Left colon (tissue), 2 donors: ENCODE measurements at regions not wholly inside any gene's neighbourhood (a gene's known extent, or its start where the extent isn't known, plus 50 kb on each side); places are given as distances from the start of the nearest gene placed in this dataset.
"Not testable (repeated sequence)": the region's sequence is repeated elsewhere in the genome, so short reads cannot be mapped to it uniquely, and the experiment has no call there.

Source experiments
- ATAC-seq: fragments of 200-7000 bp; cut with Tn5 transposase; one replicate; pipeline ENCODE4 v1.9.1; 2020; ENCODE audit warnings: mild to moderate bottlenecking, moderate library complexity
- DNase-seq, 2 donors: peaks; one replicate each; pipeline ENCODE4 v3.0.0-alpha.2; 2020
- intact Hi-C, 2 donors: fragments of 100-400 bp; cut with DNase I in 1 of 2; cut with micrococcal nuclease in 1 of 2; formaldehyde crosslinking; loops; one replicate each; pipeline versions ENCODE4 v1.11.2 to v1.14.0; 2022; cut with DNase I, micrococcal nuclease
- donor health status: DM: no; HTN: no; CAD: no.
- donor health status: DM: yes; HTN: yes; CAD: no.

- intact Hi-C loops, result no loop called here
- DNase-seq, result no peak
- no peak for ATAC-seq
These were observed 140.6 kb downstream of the TMEM168 start for GRCh38 chr7:112649560-112649959.

DNA sequence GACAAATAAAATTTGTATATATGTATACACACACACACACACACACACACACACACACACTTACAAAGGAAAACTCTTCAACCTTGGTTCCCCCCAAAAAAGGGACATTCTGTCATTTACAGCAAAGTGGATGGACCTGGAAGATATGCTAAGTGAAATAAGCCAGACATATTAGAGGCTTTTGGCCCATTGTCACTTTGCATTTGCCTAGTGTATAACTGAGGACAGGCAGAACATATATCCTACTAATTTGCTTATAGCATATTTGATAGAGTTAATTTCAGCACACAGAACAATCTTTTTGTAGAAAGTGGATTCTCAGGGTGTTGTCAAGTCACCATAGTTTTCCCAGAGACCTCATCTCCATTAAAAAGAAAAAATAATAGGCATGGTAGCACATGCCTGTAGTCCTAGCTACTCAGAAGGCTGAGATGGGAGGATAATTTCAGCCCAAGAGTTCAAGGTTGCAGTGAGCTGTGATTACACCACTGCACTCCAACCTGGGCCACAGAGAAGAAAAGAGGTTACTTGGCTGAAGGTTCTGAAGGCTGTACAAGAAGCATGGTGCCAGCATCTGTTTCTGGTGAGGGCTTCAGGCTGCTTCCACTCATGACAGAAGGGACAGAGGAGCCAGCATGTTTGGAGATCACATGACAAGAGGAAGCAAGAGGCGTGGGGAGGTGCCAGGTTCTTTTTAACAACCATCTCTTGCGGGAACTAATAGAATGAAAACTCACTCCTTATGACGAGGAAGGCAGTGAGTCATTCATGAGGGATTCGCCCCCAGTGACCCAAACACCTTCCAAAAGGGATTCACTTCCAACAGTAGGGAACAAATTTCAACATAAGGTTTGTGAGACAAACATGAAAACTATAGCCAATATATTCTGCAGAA, 135.6 kb downstream of the TMEM168 start:
- ATAC-seq, result no peak
- intact Hi-C loops, result no loop called here

DNA sequence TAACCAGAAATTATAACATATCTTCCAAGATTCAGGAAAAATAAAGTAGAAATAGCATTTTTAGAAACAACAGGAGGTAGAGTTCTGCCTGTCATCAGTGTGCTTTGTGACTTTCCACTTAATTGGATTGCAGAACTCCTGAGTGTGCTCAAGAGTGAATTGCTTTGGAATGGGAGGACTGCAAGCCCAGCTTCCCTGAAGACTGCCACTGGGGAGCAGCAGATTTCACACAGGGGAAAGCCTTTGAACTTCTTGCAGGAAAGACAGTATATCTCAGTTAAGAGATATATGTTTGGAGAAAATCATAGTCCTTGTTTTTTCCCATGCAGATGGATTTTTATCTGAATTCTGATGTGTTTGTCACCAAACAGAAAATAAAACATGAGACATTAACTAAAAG, 124.5 kb downstream of the TMEM168 start:
- DNase-seq, result peak; percentile 31 to 38

More for the DNA sequence above, 135.6 kb downstream of the TMEM168 start:
- DNase-seq, result no peak

DNA sequence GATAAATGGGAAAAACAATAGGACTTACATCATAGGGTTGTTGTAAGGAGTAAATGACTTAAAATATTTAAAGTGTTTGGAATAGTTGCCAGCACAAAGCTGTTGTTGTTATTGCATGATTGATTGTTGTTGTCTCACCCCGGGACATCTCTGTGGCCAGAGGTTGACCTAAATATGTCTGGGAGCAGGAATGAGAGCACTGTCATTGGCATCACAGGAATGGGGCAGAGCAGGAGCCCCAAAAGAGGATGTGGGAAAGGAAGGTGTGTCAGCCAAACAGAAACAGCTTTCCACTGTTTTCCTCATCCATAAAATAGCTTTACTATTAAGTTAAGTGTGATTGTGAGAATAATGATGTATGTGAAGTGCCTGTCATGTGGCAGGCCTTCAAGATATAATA, 121.6 kb downstream of the TMEM168 start:
- intact Hi-C loops, result no loop called here
- DNase-seq (no peak), ATAC-seq (no peak)

More for the DNA sequence above, 124.5 kb downstream of the TMEM168 start:
- peak; percentile 99 for ATAC-seq
- intact Hi-C loops, result no loop called here

- no peak for ATAC-seq
- DNase-seq, result no peak
These were observed 120.9 kb downstream of the TMEM168 start for GRCh38 chr7:112669306-112669705.

GRCh38 chr7:112670193-112670592, 120.0 kb downstream of the TMEM168 start:
- ATAC-seq (no peak), DNase-seq (no peak)
- intact Hi-C loops, result no loop called here

More at GRCh38 chr7:112669306-112669705, 120.9 kb downstream of the TMEM168 start:
- intact Hi-C loops, result no loop called here

DNA sequence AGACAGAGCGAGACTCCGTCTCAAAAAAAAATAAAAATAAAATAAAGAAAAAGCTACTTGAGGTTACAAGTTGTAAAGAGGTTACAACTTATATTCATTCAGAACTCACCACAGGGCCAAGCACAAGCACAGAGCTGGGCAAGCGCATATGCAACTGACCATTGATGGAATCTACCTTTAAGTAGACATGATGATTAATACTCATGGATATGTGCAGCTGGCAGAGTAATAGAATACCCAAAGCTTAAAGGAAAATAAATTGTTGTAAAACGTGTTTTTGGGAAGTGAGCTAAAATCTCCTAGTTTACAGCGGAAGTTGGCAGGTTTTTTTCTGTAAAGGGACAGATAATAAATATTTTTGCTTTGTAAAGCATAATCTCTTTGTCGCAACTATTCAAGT, 111.6 kb downstream of the TMEM168 start:
- ATAC-seq (no peak), DNase-seq (no peak)
- intact Hi-C loops, result no loop called here

GRCh38 chr7:112689466-112690177, 100.6 kb downstream of the TMEM168 start:
- intact Hi-C loops, ATAC-seq, DNase-seq: not testable (repeated sequence)

DNA sequence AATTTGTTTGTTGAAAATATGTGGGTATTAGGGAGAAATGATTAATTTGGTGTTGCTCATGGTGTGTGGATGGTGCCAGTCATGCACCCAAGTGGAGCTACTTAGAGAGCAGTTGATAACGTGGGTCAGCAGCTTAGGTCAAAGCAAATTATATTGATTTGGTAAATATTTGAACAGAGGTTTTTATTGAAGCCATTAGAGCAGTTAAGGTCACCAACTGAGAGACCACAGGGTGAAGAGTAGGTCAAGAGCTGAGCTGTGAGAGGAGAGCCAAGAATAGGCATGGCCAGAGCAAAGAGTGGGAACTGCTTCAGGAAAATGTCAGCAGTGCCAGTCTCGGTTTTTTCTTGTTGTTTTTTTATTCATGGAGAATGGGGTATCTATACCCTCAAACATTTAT, 97.9 kb downstream of the TMEM168 start:
- intact Hi-C loops, result no loop called here
- ATAC-seq, result peak; percentile 27
- DNase-seq, result no peak

DNA sequence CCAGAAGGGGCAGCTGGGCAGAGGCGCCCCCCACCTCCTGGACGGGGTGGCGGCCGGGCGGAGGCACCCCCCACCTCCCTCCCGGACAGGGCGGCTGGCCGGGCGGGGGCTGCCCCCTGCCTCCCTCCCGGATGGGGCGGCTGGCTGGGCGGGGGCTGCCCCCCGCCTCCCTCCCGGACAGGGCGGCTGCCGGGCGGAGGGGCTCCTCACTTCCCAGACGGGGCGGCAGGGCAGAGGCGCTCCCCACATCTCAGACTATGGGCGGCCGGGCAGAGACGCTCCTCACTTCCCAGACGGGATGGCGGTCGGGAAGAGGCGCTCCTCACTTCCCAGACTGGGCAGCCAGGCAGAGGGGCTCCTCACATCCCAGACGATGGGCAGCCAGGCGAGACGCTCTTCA, 93.0 kb downstream of the TMEM168 start:
- intact Hi-C loops, DNase-seq, ATAC-seq: not testable (repeated sequence)

DNA sequence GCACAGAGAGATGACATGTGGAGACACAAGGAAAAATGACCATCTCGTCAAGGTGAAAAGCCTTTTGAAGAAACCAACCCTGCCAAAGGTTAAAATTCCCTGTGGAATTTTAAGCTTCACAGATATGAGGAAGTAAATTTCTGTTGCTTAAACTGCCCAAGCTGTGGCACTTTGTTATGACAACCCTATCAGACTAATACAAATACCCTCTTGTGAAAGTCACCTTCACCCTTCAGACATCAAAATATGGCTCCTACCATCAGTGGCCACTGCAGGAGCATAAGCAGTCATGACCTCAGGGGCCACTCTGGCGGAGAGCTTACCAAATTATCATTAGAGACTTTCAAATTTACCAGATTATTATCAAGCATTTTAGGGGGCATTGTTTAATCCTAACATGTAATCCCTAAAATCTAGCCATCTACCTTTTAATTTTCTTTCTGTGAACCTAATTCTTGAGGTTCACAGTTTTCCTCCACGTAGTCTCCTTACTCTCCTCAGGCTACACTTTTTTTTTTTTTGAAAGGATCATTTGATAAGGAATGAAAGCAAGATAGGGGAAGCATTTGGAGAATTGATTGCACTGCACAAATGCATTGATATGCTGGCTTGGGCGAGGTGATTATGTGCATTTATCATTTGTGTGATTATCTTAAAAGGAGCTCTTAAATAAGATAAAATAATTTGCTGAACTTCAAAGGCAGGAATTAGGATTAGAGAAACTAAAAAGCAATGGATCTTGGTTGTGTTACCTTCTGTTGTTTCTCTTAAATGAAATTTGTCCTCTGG, 90.3 kb downstream of the TMEM168 start:
- ATAC-seq, result no peak
- intact Hi-C loops, result no loop called here
- no peak for DNase-seq

DNA sequence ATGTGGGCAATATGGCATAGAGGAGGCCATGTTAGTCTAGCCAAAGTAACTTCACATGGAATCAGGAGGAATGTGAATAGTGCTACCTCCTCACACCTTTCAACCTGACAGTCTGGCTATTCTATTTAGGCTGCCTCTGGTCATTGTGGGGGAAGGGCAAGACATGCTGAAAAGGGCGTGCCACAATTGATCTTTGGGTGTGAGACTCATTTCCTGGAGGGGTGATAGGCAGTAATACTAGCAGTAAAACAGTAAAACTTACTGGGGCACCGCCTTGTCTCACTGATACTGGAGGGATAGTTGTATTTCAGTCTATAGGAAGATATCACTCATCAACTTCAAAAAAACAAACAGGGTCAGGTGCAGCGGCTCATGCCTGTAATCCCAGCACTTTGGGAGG, 88.7 kb downstream of the TMEM168 start:
- DNase-seq (peak; percentile 70 to 83), ATAC-seq (peak; percentile 99)
- intact Hi-C loops, result no loop called here

DNA sequence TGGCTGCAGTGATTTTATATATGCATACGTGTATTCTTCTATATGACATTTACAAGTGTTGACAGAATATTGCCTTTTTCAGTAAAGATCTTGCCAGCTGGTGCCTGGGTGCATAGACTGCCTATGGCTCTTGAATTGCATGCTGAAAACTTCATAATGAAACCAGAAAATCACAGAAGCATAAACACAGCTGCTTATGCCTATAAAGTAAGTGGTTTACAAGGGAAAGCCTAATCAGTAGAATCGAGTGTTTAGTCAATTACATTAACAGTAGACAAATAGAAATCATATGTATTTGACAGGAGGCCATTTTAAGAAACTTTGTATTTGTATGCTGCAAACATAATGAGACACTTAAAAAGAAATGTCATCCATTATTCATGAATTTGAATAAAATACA, 82.5 kb downstream of the TMEM168 start:
- DNase-seq (no peak), ATAC-seq (peak; percentile 27)
- intact Hi-C loops, result no loop called here

DNA sequence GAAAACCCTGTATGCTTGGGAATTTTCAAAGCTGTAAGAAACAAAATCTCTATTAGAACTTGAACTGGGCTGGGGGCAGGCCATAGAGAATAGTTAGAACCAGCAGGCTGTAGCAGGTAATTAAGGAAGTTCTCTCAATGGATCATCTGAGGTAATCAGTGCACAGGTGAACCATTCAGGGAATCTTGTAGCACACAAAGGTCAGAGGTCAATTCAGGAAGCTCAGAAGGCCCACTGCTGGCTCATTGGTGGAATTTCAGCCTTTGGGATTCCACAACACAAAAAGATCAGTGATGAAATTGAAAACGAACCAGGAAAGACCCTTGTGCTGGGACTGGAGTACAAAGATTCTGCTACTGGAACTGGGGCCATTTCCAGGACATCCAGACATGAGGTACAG, 82.0 kb downstream of the TMEM168 start:
- intact Hi-C loops, result no loop called here
- peak; percentile 47 for ATAC-seq
- no peak for DNase-seq
